HT1080 (cell line): ENCODE measurements at regions not wholly inside any gene's neighbourhood (a gene's known extent, or its start where the extent isn't known, plus 50 kb on each side); places are given as distances from the start of the nearest gene placed in this dataset.
A peak's percentile ranks its signal among the peaks of the same experiment; 100 is the strongest.

Experiments
- DNase-seq: peaks from one replicate; pipeline ENCODE4 v3.0.0-alpha.2; 2015; ENCODE audit warnings: low read depth

GRCh38 chr16:81185416-81185815, 53.1 kb upstream of the BCO1 start:
- DNase-seq: no peak

GRCh38 chr16:81181013-81181720, 57.3 kb upstream of the BCO1 start:
- peak; percentile 95 for DNase-seq

- DNase-seq: no peak
These were observed 57.9 kb upstream of the BCO1 start for GRCh38 chr16:81180578-81180977.

- DNase-seq: no peak
These were observed 59.3 kb upstream of the BCO1 start for GRCh38 chr16:81179219-81179618.

GRCh38 chr16:81175325-81175891, 63.1 kb upstream of the BCO1 start:
- DNase-seq: no peak

GRCh38 chr16:81174644-81175324, 63.7 kb upstream of the BCO1 start:
- DNase-seq: no peak

GRCh38 chr16:81172769-81173658, 65.5 kb upstream of the BCO1 start:
- no peak for DNase-seq

- DNase-seq: no peak
These were observed 67.7 kb upstream of the BCO1 start for GRCh38 chr16:81170824-81171223.

- no peak for DNase-seq
These were observed 70.1 kb upstream of the BCO1 start for GRCh38 chr16:81168406-81168805.

GRCh38 chr16:81167851-81168250, 70.6 kb upstream of the BCO1 start:
- DNase-seq: no peak

- DNase-seq: no peak
These were observed 70.5 kb upstream of the GCSH start for GRCh38 chr16:81166417-81167300.

GRCh38 chr16:81165411-81166097, 69.4 kb upstream of the GCSH start:
- no peak for DNase-seq

- no peak for DNase-seq
These were observed 68.8 kb upstream of the GCSH start for GRCh38 chr16:81164958-81165357.

GRCh38 chr16:81164481-81164880, 68.3 kb upstream of the GCSH start:
- DNase-seq: no peak

GRCh38 chr16:81163671-81164070, 67.5 kb upstream of the GCSH start:
- no peak for DNase-seq

- peak; percentile 54 for DNase-seq
These were observed 62.8 kb upstream of the GCSH start for GRCh38 chr16:81158964-81159363.

- no peak for DNase-seq
These were observed 59.6 kb upstream of the GCSH start for GRCh38 chr16:81155769-81156168.

- DNase-seq: no peak
These were observed 55.6 kb upstream of the GCSH start for GRCh38 chr16:81151648-81152310.

GRCh38 chr16:81149614-81150013, 53.4 kb upstream of the GCSH start:
- DNase-seq: no peak

GRCh38 chr16:81148277-81148676, 52.1 kb upstream of the GCSH start:
- no peak for DNase-seq
